ENCODE measurements at regions not wholly inside any gene's neighbourhood (a gene's known extent, or its start where the extent isn't known, plus 50 kb on each side); places are given as distances from the start of the nearest gene placed in this dataset.
A peak's percentile ranks its signal among the peaks of the same experiment; 100 is the strongest.

GRCh38 chr10:64484811-64485330 lies 963.7 kb downstream of the REEP3 start:
- no peak for DNase-seq (ENCODE audit: low spot score)
- no peak for FAIRE-seq

- DNase-seq (ENCODE audit: low spot score): peak; percentile 85
- peak; percentile 89 for FAIRE-seq
Measured at GRCh38 chr10:64486149-64486548, 964.9 kb downstream of the REEP3 start.

- FAIRE-seq: no peak
- DNase-seq (ENCODE audit: low spot score): no peak
Measured at GRCh38 chr10:64486901-64487300, 965.7 kb downstream of the REEP3 start.

GRCh38 chr10:64494901-64495300 lies 973.7 kb downstream of the REEP3 start:
- FAIRE-seq (no peak), DNase-seq (ENCODE audit: low spot score) (no peak)

- DNase-seq (ENCODE audit: low spot score) (no peak), FAIRE-seq (no peak)
Measured at GRCh38 chr10:64497306-64497705, 976.1 kb downstream of the REEP3 start.

- FAIRE-seq (no peak), DNase-seq (ENCODE audit: low spot score) (no peak)
Measured at GRCh38 chr10:64501807-64502206, 980.6 kb downstream of the REEP3 start.

- DNase-seq (ENCODE audit: low spot score) (no peak), FAIRE-seq (no peak)
Measured at GRCh38 chr10:64502936-64503335, 981.7 kb downstream of the REEP3 start.

- no peak for DNase-seq (ENCODE audit: low spot score)
Measured at GRCh38 chr10:64503429-64503828, 982.2 kb downstream of the REEP3 start.

GRCh38 chr10:64505501-64505900 lies 984.3 kb downstream of the REEP3 start:
- DNase-seq (ENCODE audit: low spot score): peak; percentile 82
- FAIRE-seq: peak; percentile 95

More at GRCh38 chr10:64503429-64503828, 982.2 kb downstream of the REEP3 start:
- no peak for FAIRE-seq

- DNase-seq (ENCODE audit: low spot score) (no peak), FAIRE-seq (no peak)
Measured at GRCh38 chr10:64506963-64507362, 985.8 kb downstream of the REEP3 start.

- DNase-seq (ENCODE audit: low spot score): no peak
- no peak for FAIRE-seq
Measured at GRCh38 chr10:64507651-64508028, 986.4 kb downstream of the REEP3 start.

GRCh38 chr10:64508029-64508661 lies 986.9 kb downstream of the REEP3 start:
- no peak for DNase-seq (ENCODE audit: low spot score)
- FAIRE-seq: no peak

GRCh38 chr10:64515970-64516699 lies 994.9 kb downstream of the REEP3 start:
- DNase-seq (ENCODE audit: low spot score): no peak

GRCh38 chr10:64518456-64518855 lies 997.3 kb downstream of the REEP3 start:
- FAIRE-seq: no peak

More at GRCh38 chr10:64515970-64516699, 994.9 kb downstream of the REEP3 start:
- FAIRE-seq: no peak

GRCh38 chr10:64519427-64519826 lies 998.2 kb downstream of the REEP3 start:
- FAIRE-seq (no peak), DNase-seq (ENCODE audit: low spot score) (no peak)

More at GRCh38 chr10:64518456-64518855, 997.3 kb downstream of the REEP3 start:
- DNase-seq (ENCODE audit: low spot score): no peak

GRCh38 chr10:64519831-64520230 lies 998.6 kb downstream of the REEP3 start:
- DNase-seq (ENCODE audit: low spot score): no peak
- no peak for FAIRE-seq

- no peak for FAIRE-seq
- no peak for DNase-seq (ENCODE audit: low spot score)
Measured at GRCh38 chr10:64523065-64523759, 1002.0 kb downstream of the REEP3 start.

- FAIRE-seq (no peak), DNase-seq (ENCODE audit: low spot score) (no peak)
Measured at GRCh38 chr10:64528294-64529002, 1007.2 kb downstream of the REEP3 start.

GRCh38 chr10:64529003-64529350 lies 1007.8 kb downstream of the REEP3 start:
- no peak for DNase-seq (ENCODE audit: low spot score)
- no peak for FAIRE-seq

- DNase-seq (ENCODE audit: low spot score) (no peak), FAIRE-seq (no peak)
Measured at GRCh38 chr10:64534616-64535015, 1013.4 kb downstream of the REEP3 start.

- FAIRE-seq: no peak
- DNase-seq (ENCODE audit: low spot score): no peak
Measured at GRCh38 chr10:64535131-64535867, 1014.1 kb downstream of the REEP3 start.

Data from RCC 7860 (cell line).